HT1080 (cell line): ENCODE measurements at regions not wholly inside any gene's neighbourhood (a gene's known extent, or its start where the extent isn't known, plus 50 kb on each side); places are given as distances from the start of the nearest gene placed in this dataset.
A peak's percentile ranks its signal among the peaks of the same experiment; 100 is the strongest.

Source experiments
- DNase-seq: peaks from one replicate; pipeline ENCODE4 v3.0.0-alpha.2; 2015; ENCODE audit warnings: low read depth

- DNase-seq, result peak; percentile 17
Measured at GRCh38 chr5:4373051-4373820, 766.9 kb upstream of the ADAMTS16 start.

- DNase-seq, result peak; percentile 50
Measured at GRCh38 chr5:4374866-4375265, 765.3 kb upstream of the ADAMTS16 start.

GRCh38 chr5:4375640-4376039, 764.5 kb upstream of the ADAMTS16 start:
- no peak for DNase-seq

GRCh38 chr5:4383102-4383501, 757.0 kb upstream of the ADAMTS16 start:
- no peak for DNase-seq

- DNase-seq, result no peak
Measured at GRCh38 chr5:4383518-4384198, 756.5 kb upstream of the ADAMTS16 start.

- DNase-seq, result peak; percentile 55
Measured at GRCh38 chr5:4384649-4385048, 755.5 kb upstream of the ADAMTS16 start.

- no peak for DNase-seq
Measured at GRCh38 chr5:4386152-4386551, 754.0 kb upstream of the ADAMTS16 start.

- peak; percentile 80 for DNase-seq
Measured at GRCh38 chr5:4387290-4387689, 752.8 kb upstream of the ADAMTS16 start.

GRCh38 chr5:4395752-4396151, 744.4 kb upstream of the ADAMTS16 start:
- no peak for DNase-seq

GRCh38 chr5:4405614-4406219, 734.4 kb upstream of the ADAMTS16 start:
- DNase-seq, result no peak

GRCh38 chr5:4410151-4410550, 730.0 kb upstream of the ADAMTS16 start:
- no peak for DNase-seq

GRCh38 chr5:4411664-4412063, 728.5 kb upstream of the ADAMTS16 start:
- no peak for DNase-seq

- no peak for DNase-seq
Measured at GRCh38 chr5:4413996-4414395, 726.1 kb upstream of the ADAMTS16 start.

GRCh38 chr5:4418084-4418483, 722.0 kb upstream of the ADAMTS16 start:
- no peak for DNase-seq

- DNase-seq, result no peak
Measured at GRCh38 chr5:4419281-4419680, 720.8 kb upstream of the ADAMTS16 start.

- DNase-seq, result no peak
Measured at GRCh38 chr5:4420177-4420576, 720.0 kb upstream of the ADAMTS16 start.

GRCh38 chr5:4420681-4421080, 719.4 kb upstream of the ADAMTS16 start:
- no peak for DNase-seq

GRCh38 chr5:4422247-4422646, 717.9 kb upstream of the ADAMTS16 start:
- DNase-seq, result no peak

- DNase-seq, result no peak
Measured at GRCh38 chr5:4424895-4425294, 715.2 kb upstream of the ADAMTS16 start.

GRCh38 chr5:4440536-4440935, 699.6 kb upstream of the ADAMTS16 start:
- DNase-seq, result no peak

GRCh38 chr5:4442221-4442620, 697.9 kb upstream of the ADAMTS16 start:
- DNase-seq, result no peak

- DNase-seq, result no peak
Measured at GRCh38 chr5:4447657-4448056, 692.5 kb upstream of the ADAMTS16 start.

GRCh38 chr5:4453655-4454054, 686.5 kb upstream of the ADAMTS16 start:
- no peak for DNase-seq
